H1 (cell line): ENCODE measurements at regions not wholly inside any gene's neighbourhood (a gene's known extent, or its start where the extent isn't known, plus 50 kb on each side); places are given as distances from the start of the nearest gene placed in this dataset.

Experiments
- CTCF ChIA-PET: fragments of 300-600 bp; sonication (Branson Sonifier 250); formaldehyde crosslinking; loops from one replicate; lab custom pipeline; 2021; ENCODE audit not compliant: partially characterized antibody; lab: Charles Lee
- POLR2A ChIA-PET: fragments of 300-600 bp; sonication (Branson Sonifier 250); formaldehyde crosslinking; loops from one replicate; lab custom pipeline; 2021; ENCODE audit warnings: inconsistent platforms; ENCODE audit not compliant: partially characterized antibody; lab: Charles Lee
- DNase-seq, 2 experiments: peaks; one replicate each; pipeline versions ENCODE4 v3.0.0 to v3.0.0-alpha.2; 2010 to 2022; ENCODE audit warnings: low spot score in 2 of 2, low read depth in 1 of 2, mixed read lengths in 1 of 2
- FAIRE-seq: peaks from 2 replicates; lab custom pipeline; 2011; peaks lifted over from hg19 to GRCh38; lab: Jason Lieb, UNC
- H2AFZ ChIP-seq: 2 replicates; pipeline ENCODE4 v1.8.1; 2012; ENCODE audit warnings: low read length, inconsistent platforms
- H2AK5ac ChIP-seq: 2 replicates; pipeline ENCODE4 v1.6.1; 2013; ENCODE audit warnings: low read depth, low read length
- H2BK120ac ChIP-seq: replicated peaks from 2 replicates; pipeline ENCODE3; 2013; ENCODE audit warnings: low read depth, low read length, inconsistent platforms
- H2BK12ac ChIP-seq: 2 replicates; pipeline ENCODE4 v1.6.1; 2013; ENCODE audit warnings: low read depth, low read length
- H2BK15ac ChIP-seq: 2 replicates; pipeline ENCODE4 v1.6.1; 2013; ENCODE audit warnings: low read length
- H2BK20ac ChIP-seq: 2 replicates; pipeline ENCODE4 v1.6.1; 2013; ENCODE audit warnings: low read length
- H2BK5ac ChIP-seq: 2 replicates; pipeline ENCODE4 v1.6.1; 2013; ENCODE audit warnings: low read depth, low read length
- H3K14ac ChIP-seq: 2 replicates; pipeline ENCODE4 v1.6.1; 2013; ENCODE audit warnings: inconsistent platforms; ENCODE audit not compliant: insufficient read length
- H3K18ac ChIP-seq: 2 replicates; pipeline ENCODE4 v1.6.1; 2013; ENCODE audit warnings: low read length; ENCODE audit errors: extremely low read depth
- H3K23ac ChIP-seq: 2 replicates; pipeline ENCODE4 v1.6.1; 2013; ENCODE audit warnings: inconsistent platforms; ENCODE audit not compliant: insufficient read length
- H3K23me2 ChIP-seq: 2 replicates; pipeline ENCODE4 v1.6.1; 2013; ENCODE audit warnings: low read depth, low read length
- H3K27ac ChIP-seq: 2 replicates; pipeline ENCODE4 v1.6.1; 2011; ENCODE audit warnings: low read depth, low read length, inconsistent platforms
- H3K27me3 ChIP-seq, 4 experiments: replicated peaks in 1 of 4; 1 replicate in 1 of 4; 2 replicates in 3 of 4; pipeline versions ENCODE4 v1.6.1 to v1.8.1; 2011 to 2013; ENCODE audit warnings: low read length in 3 of 4, mild to moderate bottlenecking in 3 of 4, inconsistent platforms in 2 of 4, mixed read lengths in 2 of 4, moderate library complexity in 1 of 4; ENCODE audit not compliant: control insufficient read depth in 3 of 4, insufficient read depth in 3 of 4; ENCODE audit errors: extremely low read depth in 1 of 4
- H3K36me3 ChIP-seq, 4 experiments: 2 replicates each; pipeline versions ENCODE4 v1.6.1 to v1.8.1; 2011 to 2013; ENCODE audit warnings: mild to moderate bottlenecking in 4 of 4, low read length in 3 of 4, moderate library complexity in 2 of 4, control low read depth in 1 of 4, inconsistent platforms in 1 of 4; ENCODE audit not compliant: insufficient read depth in 4 of 4, control insufficient read depth in 2 of 4
- H3K4ac ChIP-seq: replicated peaks from 2 replicates; pipeline ENCODE3; 2013; ENCODE audit warnings: low read length, low read depth, mixed read lengths, inconsistent platforms; ENCODE audit not compliant: insufficient read length
- H3K4me1 ChIP-seq, 4 experiments: replicated peaks in 1 of 4; 1 replicate in 1 of 4; 2 replicates in 3 of 4; pipeline versions ENCODE4 v1.6.1 to v1.8.1; 2011 to 2013; ENCODE audit warnings: low read length in 3 of 4, inconsistent platforms in 2 of 4, mixed read lengths in 1 of 4; ENCODE audit not compliant: insufficient read depth in 4 of 4, control insufficient read depth in 3 of 4
- H3K4me2 ChIP-seq, 2 experiments: 2 replicates each; pipeline versions ENCODE4 v1.6.1 to v1.8.1; 2011 to 2013; ENCODE audit warnings: low read depth in 2 of 2, low read length in 2 of 2, control low read depth in 1 of 2, inconsistent platforms in 1 of 2, mild to moderate bottlenecking in 1 of 2; ENCODE audit not compliant: insufficient read depth in 1 of 2
- H3K4me3 ChIP-seq, 4 experiments: fragments of 200-600, 300-600 bp in 1 of 4; sonication (generic), shearing (Covaris generic), sonication (Bioruptor Twin) in 1 of 4; 2 replicates each; pipeline versions ENCODE4 v1.5.1 to v1.8.1; 2011 to 2016; ENCODE audit warnings: low read length in 4 of 4, low read depth in 3 of 4, control low read depth in 2 of 4, inconsistent platforms in 2 of 4, mild to moderate bottlenecking in 2 of 4, mixed read lengths in 1 of 4, moderate library complexity in 1 of 4; ENCODE audit not compliant: insufficient read depth in 2 of 4; ENCODE audit errors: extremely low read depth in 1 of 4
- H3K56ac ChIP-seq: replicated peaks from 2 replicates; pipeline ENCODE3; 2013; ENCODE audit warnings: low read depth, mild to moderate bottlenecking, mixed read lengths, low read length, inconsistent platforms; ENCODE audit not compliant: insufficient read length
- H3K79me1 ChIP-seq: 2 replicates; pipeline ENCODE4 v1.6.1; 2013; ENCODE audit warnings: low read depth, low read length, control low read depth
- H3K79me2 ChIP-seq, 2 experiments: 2 replicates each; pipeline versions ENCODE4 v1.6.1 to v1.8.1; 2012 to 2013; ENCODE audit warnings: low read length in 2 of 2, mild to moderate bottlenecking in 2 of 2, inconsistent platforms in 1 of 2; ENCODE audit not compliant: insufficient read depth in 2 of 2, control insufficient read depth in 1 of 2
- H3K9ac ChIP-seq, 4 experiments: replicated peaks in 1 of 4; 1 replicate in 1 of 4; 2 replicates in 3 of 4; pipeline versions ENCODE4 v1.6.1 to v1.8.1; 2011 to 2013; ENCODE audit warnings: low read depth in 3 of 4, low read length in 3 of 4, control low read depth in 2 of 4, mild to moderate bottlenecking in 2 of 4, moderate library complexity in 2 of 4, inconsistent platforms in 1 of 4; ENCODE audit errors: extremely low read depth in 1 of 4
- H3K9me3 ChIP-seq, 2 experiments: 2 replicates each; pipeline versions ENCODE4 v1.6.1 to v1.8.1; 2012 to 2013; ENCODE audit warnings: mild to moderate bottlenecking in 2 of 2, moderate library complexity in 2 of 2, control low read depth in 1 of 2, inconsistent platforms in 1 of 2, low read depth in 1 of 2, low read length in 1 of 2, mixed read lengths in 1 of 2; ENCODE audit not compliant: insufficient read depth in 2 of 2
- H4K20me1 ChIP-seq, 2 experiments: replicated peaks in 1 of 2; 2 replicates each; pipeline versions ENCODE3 to v1.8.1; 2011 to 2013; ENCODE audit warnings: inconsistent platforms in 2 of 2, low read length in 2 of 2, mild to moderate bottlenecking in 1 of 2; ENCODE audit not compliant: insufficient read depth in 2 of 2, control insufficient read depth in 1 of 2
- H4K5ac ChIP-seq: 2 replicates; pipeline ENCODE4 v1.6.1; 2013; ENCODE audit warnings: low read length, low read depth, mixed read lengths, inconsistent platforms; ENCODE audit not compliant: insufficient read length
- H4K8ac ChIP-seq: 2 replicates; pipeline ENCODE4 v1.8.0; 2013; ENCODE audit warnings: mild to moderate bottlenecking, moderate library complexity, low read length, inconsistent platforms; ENCODE audit not compliant: insufficient read depth; ENCODE audit errors: extremely low read depth
- H4K91ac ChIP-seq: replicated peaks from 2 replicates; pipeline ENCODE3; 2013; ENCODE audit warnings: low read length, mixed read lengths, inconsistent platforms; ENCODE audit not compliant: insufficient read length
- EGR1 ChIP-seq: IDR thresholded peaks from 2 replicates; pipeline ENCODE4 v1.6.1; 2011; ENCODE audit warnings: low read depth, low read length, borderline replicate concordance
- NANOG ChIP-seq: IDR thresholded peaks from 2 replicates; pipeline ENCODE4 v1.6.1; 2011; ENCODE audit warnings: low read length, low read depth, mild to moderate bottlenecking, inconsistent platforms; ENCODE audit not compliant: insufficient read depth, poor library complexity, severe bottlenecking
- SAP30 ChIP-seq: fragments of 300-600 bp; sonication (generic); IDR thresholded peaks from 2 replicates; pipeline ENCODE4 v1.7.1; 2012; ENCODE audit warnings: low read length, moderate library complexity, mild to moderate bottlenecking, inconsistent platforms; ENCODE audit not compliant: insufficient read depth, insufficient replicate concordance
- SIX5 ChIP-seq: IDR thresholded peaks from 2 replicates; pipeline ENCODE4 v1.6.1; 2011; ENCODE audit warnings: mild to moderate bottlenecking, low read depth, low read length
- WGBS, 2 experiments: shearing (Covaris generic) in 1 of 2; methylation state at CpG; one replicate each; pipeline versions ENCODE4 v1.1.6 to v1.1.7; 2013 to 2015; ENCODE audit warnings: low lambda C conversion rate in 2 of 2, mixed read lengths in 2 of 2, inconsistent platforms in 1 of 2, low coverage in 1 of 2, missing lambda C conversion rate in 1 of 2; ENCODE audit not compliant: insufficient replicate concordance in 2 of 2, insufficient coverage in 1 of 2, insufficient read length in 1 of 2; ENCODE audit errors: extremely low coverage in 1 of 2, missing lambda C conversion rate in 1 of 2; 5-methylcytosine and 5-hydroxymethylcytosine counted together

- Histone ChIP-seq H3K27me3 (no peaks in the 10 kb centered on the region; a peak in 1 of 7 replicates), H4K5ac (no peak overlapping the region), H3K23ac (no peak overlapping the region), H4K91ac (no peak overlapping the region), H3K4me3 (no peak overlapping the region), H2BK120ac (no peak overlapping the region), H3K18ac (no peak overlapping the region), H3K79me2 (no peaks in the 10 kb centered on the region), H2BK5ac (no peak overlapping the region), H3K4me1 (peaks cover 0 to 6% (median 2%) of the 10 kb centered on the region in 4 experiments; a peak in 2 of 7 replicates), H3K27ac (no peak overlapping the region), H3K9ac (no peak overlapping the region), H2BK15ac (no peak overlapping the region), H3K4me2 (no peak overlapping the region), H2BK12ac (no peak overlapping the region), H4K8ac (no peak overlapping the region), H3K56ac (no peak overlapping the region), H2AFZ (no peak overlapping the region), H3K4ac (no peak overlapping the region), H2BK20ac (no peak overlapping the region), H3K9me3 (no peaks in the 10 kb centered on the region; a peak in 1 of 4 replicates), H3K23me2 (no peaks in the 10 kb centered on the region), H3K79me1 (no peaks in the 10 kb centered on the region), H2AK5ac (no peak overlapping the region), H3K14ac (no peak overlapping the region), H3K36me3 (no peaks in the 10 kb centered on the region), H4K20me1 (no peaks in the 10 kb centered on the region)
- CTCF ChIA-PET = interaction anchor here (0.6 to 3.5 kb wide), 6 partner anchors 8 to 306 kb away, joined by 3 to 18 read pairs (median 4); no protein-coding TSS in a partner anchor
- POLR2A ChIA-PET = no interaction called here
- WGBS, 2 experiments = 86% methylated on average over 7 of the region's 7 CpGs; no CpG with 5 or more reads in 1 of the 2 experiments
- TF ChIP-seq EGR1 = no peak
- no peak for TF ChIP-seq NANOG
- no peak for TF ChIP-seq SIX5
- no peak for TF ChIP-seq SAP30
- DNase-seq (no peak), FAIRE-seq (no peak)
Measured at GRCh38 chr19:28019901-28020300, 1193.0 kb downstream of the UQCRFS1 start.
